GM12878 (cell line): ENCODE measurements at regions not wholly inside any gene's neighbourhood (a gene's known extent, or its start where the extent isn't known, plus 50 kb on each side); places are given as distances from the start of the nearest gene placed in this dataset.

Source experiments
- ATAC-seq: fragments of 200-7000 bp; cut with Tn5 transposase; 3 replicates; pipeline ENCODE4 v1.9.1; 2020; ENCODE audit warnings: mild to moderate bottlenecking, moderate library complexity
- BruUV-seq: library from RNA; stranded (reverse); fragments of 400-500 nt; replicated peaks from 2 replicates; lab custom pipeline; 2021; lab: Mats Ljungman, UMichigan
- CTCF ChIA-PET: fragments of 300-600 bp; sonication (Branson Sonifier 250); formaldehyde crosslinking; extraction: SDS; loops from one replicate; lab custom pipeline; 2021; ENCODE audit warnings: inconsistent platforms; lab: Yijun Ruan, JAX
- POLR2A ChIA-PET: fragments of 350-600 bp; formaldehyde crosslinking; extraction: SDS; loops from one replicate; lab custom pipeline; 2021; ENCODE audit warnings: inconsistent platforms; lab: Charles Lee
- RAD21 ChIA-PET: fragments of 300-600 bp; sonication (Branson Sonifier 250); formaldehyde crosslinking; loops from one replicate; lab custom pipeline; 2023; ENCODE audit warnings: antibody characterized with exemption; ENCODE audit not compliant: unreplicated experiment; lab: Charles Lee
- SMC1A ChIA-PET: fragments of 300-600 bp; sonication (Branson Sonifier 250); formaldehyde crosslinking; loops from one replicate; lab custom pipeline; 2023; ENCODE audit not compliant: unreplicated experiment, uncharacterized antibody; lab: Charles Lee
- DNase-seq: peaks from one replicate; pipeline ENCODE4 v3.0.0-alpha.2; 2011; ENCODE audit warnings: low read depth, low spot score
- FAIRE-seq: peaks from 3 replicates; lab custom pipeline; 2011; peaks lifted over from hg19 to GRCh38; lab: Jason Lieb, UNC
- H2AFZ ChIP-seq: 2 replicates; pipeline ENCODE4 v1.6.0; 2011; ENCODE audit warnings: low read depth, low read length, control low read depth; ENCODE audit not compliant: control insufficient read depth
- H3K27ac ChIP-seq: 2 replicates; pipeline ENCODE4 v1.5.1; 2011; ENCODE audit warnings: control low read depth; ENCODE audit not compliant: control insufficient read depth, insufficient read depth
- H3K27me3 ChIP-seq, 2 experiments: replicated peaks in 1 of 2; 2 replicates each; pipeline versions ENCODE4 v1.6.0 to v1.6.1; 2011; ENCODE audit warnings: low read length in 1 of 2; ENCODE audit not compliant: control insufficient read depth in 2 of 2, insufficient read depth in 2 of 2
- H3K36me3 ChIP-seq, 2 experiments: 2 replicates each; pipeline ENCODE4 v1.5.1; 2011; ENCODE audit warnings: low read length in 1 of 2; ENCODE audit not compliant: control insufficient read depth in 2 of 2, insufficient read depth in 2 of 2
- H3K4me1 ChIP-seq: 2 replicates; pipeline ENCODE4 v1.6.1; 2011; ENCODE audit warnings: mild to moderate bottlenecking, low read length, moderate library complexity, mixed read lengths; ENCODE audit not compliant: control insufficient read depth, insufficient read depth
- H3K4me2 ChIP-seq: 2 replicates; pipeline ENCODE4 v1.6.0; 2011; ENCODE audit warnings: control low read depth; ENCODE audit not compliant: control insufficient read depth, insufficient read depth
- H3K4me3 ChIP-seq: fragments of 200-600 bp; sonication (generic); 2 replicates; pipeline ENCODE4 v1.5.1; 2016
- H3K79me2 ChIP-seq: 2 replicates; pipeline ENCODE4 v1.6.0; 2011; ENCODE audit warnings: low read length; ENCODE audit not compliant: control insufficient read depth, insufficient read depth
- H3K9ac ChIP-seq: 2 replicates; pipeline ENCODE4 v1.8.0; 2011; ENCODE audit warnings: low read length, control low read depth, mixed read lengths; ENCODE audit not compliant: control insufficient read depth, insufficient read depth
- H3K9me3 ChIP-seq: replicated peaks from 3 replicates; pipeline ENCODE4 v1.5.1; 2011; ENCODE audit warnings: mild to moderate bottlenecking, low read length; ENCODE audit not compliant: control insufficient read depth, insufficient read depth
- H4K20me1 ChIP-seq: 2 replicates; pipeline ENCODE4 v1.6.0; 2011; ENCODE audit not compliant: control insufficient read depth, insufficient read depth
- ATF7 ChIP-seq: fragments of 450-650 bp; IDR thresholded peaks from 2 replicates; pipeline ENCODE4 v1.6.1; 2016; ENCODE audit warnings: low read depth, mild to moderate bottlenecking
- CHD1 ChIP-seq: IDR thresholded peaks from 2 replicates; pipeline ENCODE4 v1.6.1; 2012; ENCODE audit warnings: low read depth, low read length, improper control_type of control experiment
- FOS ChIP-seq: IDR thresholded peaks from 3 replicates; pipeline ENCODE4 v1.6.1; 2011; ENCODE audit warnings: borderline replicate concordance; ENCODE audit not compliant: insufficient read length; ENCODE audit errors: extremely low read depth
- FOXK2 ChIP-seq: fragments of 450-650 bp; IDR thresholded peaks from 2 replicates; pipeline ENCODE4 v1.6.1; 2017; ENCODE audit warnings: mild to moderate bottlenecking, moderate library complexity
- MLLT1 ChIP-seq: fragments of 450-650 bp; IDR thresholded peaks from 2 replicates; pipeline ENCODE4 v1.6.1; 2016; ENCODE audit warnings: mild to moderate bottlenecking
- POLR2AphosphoS2 ChIP-seq: IDR thresholded peaks from 2 replicates; pipeline ENCODE4 v1.6.1; 2011; ENCODE audit warnings: low read depth, mild to moderate bottlenecking, low read length, improper control_type of control experiment, moderate library complexity
- SMARCA5 ChIP-seq: fragments of 450-650 bp; IDR thresholded peaks from 2 replicates; pipeline ENCODE4 v1.6.1; 2017; ENCODE audit warnings: mild to moderate bottlenecking
- SRF ChIP-seq, 2 experiments: IDR thresholded peaks; 2 replicates each; pipeline ENCODE4 v1.6.1; 2011; ENCODE audit warnings: low read depth in 2 of 2, low read length in 2 of 2, mild to moderate bottlenecking in 1 of 2, moderate library complexity in 1 of 2
- STAT3 ChIP-seq: IDR thresholded peaks from 2 replicates; pipeline ENCODE4 v1.6.1; 2011; ENCODE audit warnings: low read depth, low read length, improper control_type of control experiment
- SUPT20H ChIP-seq: IDR thresholded peaks from 2 replicates; pipeline ENCODE4 v1.6.1; 2011; ENCODE audit warnings: low read depth, mild to moderate bottlenecking, low read length, moderate library complexity, borderline replicate concordance; ENCODE audit not compliant: control insufficient read depth
- WGBS: methylation state at CpG from one replicate; pipeline ENCODE4 v1.1.6; 2016; ENCODE audit warnings: low lambda C conversion rate; ENCODE audit not compliant: insufficient replicate concordance, insufficient coverage; ENCODE audit errors: missing lambda C conversion rate; 5-methylcytosine and 5-hydroxymethylcytosine counted together
- in situ Hi-C: fragments of 300-500 bp; cut with MboI; formaldehyde crosslinking; loops from 9 replicates; pipeline ENCODE4 v1.14.3; 2018; ENCODE audit warnings: mixed read lengths
- intact Hi-C: fragments of 100-400 bp; cut with micrococcal nuclease; formaldehyde crosslinking; loops from one replicate; pipeline ENCODE4 v1.14.2; 2022; ENCODE audit not compliant: unreplicated experiment
- TF ChIP-seq, protein P1 (sequence below): IDR thresholded peaks from 2 replicates; pipeline ENCODE4 v1.6.1; 2011; ENCODE audit warnings: low read depth, mild to moderate bottlenecking, low read length, moderate library complexity, borderline replicate concordance; ENCODE audit errors: extremely low read depth
- TF ChIP-seq, protein P2 (sequence below): fragments of 450-650 bp; IDR thresholded peaks from 2 replicates; pipeline ENCODE4 v1.6.1; 2017; ENCODE audit warnings: mild to moderate bottlenecking, moderate library complexity
- TF ChIP-seq, protein P3 (sequence below): fragments of 450-650 bp; IDR thresholded peaks from 2 replicates; pipeline ENCODE4 v1.6.1; 2017; ENCODE audit warnings: mild to moderate bottlenecking, moderate library complexity

DNA sequence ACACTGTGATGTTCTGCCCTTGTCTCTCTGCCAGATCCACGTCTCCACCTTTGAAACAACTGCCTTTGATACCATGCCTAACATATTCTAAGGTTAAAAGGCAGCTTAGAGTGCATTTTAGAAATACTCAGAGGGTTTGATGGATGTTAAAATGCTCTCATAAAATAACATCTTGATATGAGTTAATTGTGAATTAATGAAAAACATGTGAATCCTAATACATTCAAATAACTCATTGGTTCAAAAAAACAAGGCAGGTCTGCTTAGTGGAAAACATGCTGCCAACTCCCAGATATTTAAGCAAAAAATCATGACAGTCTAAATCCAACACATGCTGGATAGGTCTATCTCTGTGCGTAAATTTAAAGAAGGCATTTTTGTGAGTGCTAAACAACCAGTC is 291.8 kb downstream of the AHR start (continued):
- no peak for TF ChIP-seq SRF (IDR thresholded peaks at IDR 0.05; ENCODE audit: low read depth in 2 of 2, low read length in 2 of 2)
- TF ChIP-seq, protein P1, sequence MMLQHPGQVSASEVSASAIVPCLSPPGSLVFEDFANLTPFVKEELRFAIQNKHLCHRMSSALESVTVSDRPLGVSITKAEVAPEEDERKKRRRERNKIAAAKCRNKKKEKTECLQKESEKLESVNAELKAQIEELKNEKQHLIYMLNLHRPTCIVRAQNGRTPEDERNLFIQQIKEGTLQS = no peak
- no peak for TF ChIP-seq FOXK2
- TF ChIP-seq SMARCA5 = no peak

- POLR2A ChIA-PET = no interaction called here
- H3K36me3 ChIP-seq = no peaks in the 10 kb centered on the region
- H3K4me2 ChIP-seq = no peak overlapping the region
- no peaks in the 10 kb centered on the region; a peak in 1 of 4 replicates for H3K27me3 ChIP-seq
- no peak overlapping the region for H3K9ac ChIP-seq
- in situ Hi-C loops (no loop called here), intact Hi-C loops (no loop called here)
- H3K4me1 ChIP-seq = no peaks in the 10 kb centered on the region
- FAIRE-seq (no peak), ATAC-seq (no peak), DNase-seq (no peak)
- no peak overlapping the region for H3K4me3 ChIP-seq
- no peaks in the 10 kb centered on the region for H3K9me3 ChIP-seq
- RAD21 ChIA-PET = no interaction called here
- CTCF ChIA-PET = no interaction called here
- SMC1A ChIA-PET = interaction anchor here (1.5 kb wide), 1 partner anchor 10 kb away, joined by 3 read pairs; no protein-coding TSS in a partner anchor
- no peak overlapping the region for H2AFZ ChIP-seq
- H3K79me2 ChIP-seq = no peaks in the 10 kb centered on the region
- no peak overlapping the region for H3K27ac ChIP-seq
- WGBS = 0% methylated on average over 1 of the region's 1 CpG
- no peaks in the 10 kb centered on the region for H4K20me1 ChIP-seq
- no TSS peak for BruUV-seq
- TF ChIP-seq SUPT20H (no peak), MLLT1 (no peak), ATF7 (no peak), STAT3 (no peak), POLR2AphosphoS2 (no peak), FOS (no peak), CHD1 (no peak)
- TF ChIP-seq, protein P2, sequence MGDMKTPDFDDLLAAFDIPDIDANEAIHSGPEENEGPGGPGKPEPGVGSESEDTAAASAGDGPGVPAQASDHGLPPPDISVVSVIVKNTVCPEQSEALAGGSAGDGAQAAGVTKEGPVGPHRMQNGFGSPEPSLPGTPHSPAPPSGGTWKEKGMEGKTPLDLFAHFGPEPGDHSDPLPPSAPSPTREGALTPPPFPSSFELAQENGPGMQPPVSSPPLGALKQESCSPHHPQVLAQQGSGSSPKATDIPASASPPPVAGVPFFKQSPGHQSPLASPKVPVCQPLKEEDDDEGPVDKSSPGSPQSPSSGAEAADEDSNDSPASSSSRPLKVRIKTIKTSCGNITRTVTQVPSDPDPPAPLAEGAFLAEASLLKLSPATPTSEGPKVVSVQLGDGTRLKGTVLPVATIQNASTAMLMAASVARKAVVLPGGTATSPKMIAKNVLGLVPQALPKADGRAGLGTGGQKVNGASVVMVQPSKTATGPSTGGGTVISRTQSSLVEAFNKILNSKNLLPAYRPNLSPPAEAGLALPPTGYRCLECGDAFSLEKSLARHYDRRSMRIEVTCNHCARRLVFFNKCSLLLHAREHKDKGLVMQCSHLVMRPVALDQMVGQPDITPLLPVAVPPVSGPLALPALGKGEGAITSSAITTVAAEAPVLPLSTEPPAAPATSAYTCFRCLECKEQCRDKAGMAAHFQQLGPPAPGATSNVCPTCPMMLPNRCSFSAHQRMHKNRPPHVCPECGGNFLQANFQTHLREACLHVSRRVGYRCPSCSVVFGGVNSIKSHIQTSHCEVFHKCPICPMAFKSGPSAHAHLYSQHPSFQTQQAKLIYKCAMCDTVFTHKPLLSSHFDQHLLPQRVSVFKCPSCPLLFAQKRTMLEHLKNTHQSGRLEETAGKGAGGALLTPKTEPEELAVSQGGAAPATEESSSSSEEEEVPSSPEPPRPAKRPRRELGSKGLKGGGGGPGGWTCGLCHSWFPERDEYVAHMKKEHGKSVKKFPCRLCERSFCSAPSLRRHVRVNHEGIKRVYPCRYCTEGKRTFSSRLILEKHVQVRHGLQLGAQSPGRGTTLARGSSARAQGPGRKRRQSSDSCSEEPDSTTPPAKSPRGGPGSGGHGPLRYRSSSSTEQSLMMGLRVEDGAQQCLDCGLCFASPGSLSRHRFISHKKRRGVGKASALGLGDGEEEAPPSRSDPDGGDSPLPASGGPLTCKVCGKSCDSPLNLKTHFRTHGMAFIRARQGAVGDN = no peak
- TF ChIP-seq, protein P3, sequence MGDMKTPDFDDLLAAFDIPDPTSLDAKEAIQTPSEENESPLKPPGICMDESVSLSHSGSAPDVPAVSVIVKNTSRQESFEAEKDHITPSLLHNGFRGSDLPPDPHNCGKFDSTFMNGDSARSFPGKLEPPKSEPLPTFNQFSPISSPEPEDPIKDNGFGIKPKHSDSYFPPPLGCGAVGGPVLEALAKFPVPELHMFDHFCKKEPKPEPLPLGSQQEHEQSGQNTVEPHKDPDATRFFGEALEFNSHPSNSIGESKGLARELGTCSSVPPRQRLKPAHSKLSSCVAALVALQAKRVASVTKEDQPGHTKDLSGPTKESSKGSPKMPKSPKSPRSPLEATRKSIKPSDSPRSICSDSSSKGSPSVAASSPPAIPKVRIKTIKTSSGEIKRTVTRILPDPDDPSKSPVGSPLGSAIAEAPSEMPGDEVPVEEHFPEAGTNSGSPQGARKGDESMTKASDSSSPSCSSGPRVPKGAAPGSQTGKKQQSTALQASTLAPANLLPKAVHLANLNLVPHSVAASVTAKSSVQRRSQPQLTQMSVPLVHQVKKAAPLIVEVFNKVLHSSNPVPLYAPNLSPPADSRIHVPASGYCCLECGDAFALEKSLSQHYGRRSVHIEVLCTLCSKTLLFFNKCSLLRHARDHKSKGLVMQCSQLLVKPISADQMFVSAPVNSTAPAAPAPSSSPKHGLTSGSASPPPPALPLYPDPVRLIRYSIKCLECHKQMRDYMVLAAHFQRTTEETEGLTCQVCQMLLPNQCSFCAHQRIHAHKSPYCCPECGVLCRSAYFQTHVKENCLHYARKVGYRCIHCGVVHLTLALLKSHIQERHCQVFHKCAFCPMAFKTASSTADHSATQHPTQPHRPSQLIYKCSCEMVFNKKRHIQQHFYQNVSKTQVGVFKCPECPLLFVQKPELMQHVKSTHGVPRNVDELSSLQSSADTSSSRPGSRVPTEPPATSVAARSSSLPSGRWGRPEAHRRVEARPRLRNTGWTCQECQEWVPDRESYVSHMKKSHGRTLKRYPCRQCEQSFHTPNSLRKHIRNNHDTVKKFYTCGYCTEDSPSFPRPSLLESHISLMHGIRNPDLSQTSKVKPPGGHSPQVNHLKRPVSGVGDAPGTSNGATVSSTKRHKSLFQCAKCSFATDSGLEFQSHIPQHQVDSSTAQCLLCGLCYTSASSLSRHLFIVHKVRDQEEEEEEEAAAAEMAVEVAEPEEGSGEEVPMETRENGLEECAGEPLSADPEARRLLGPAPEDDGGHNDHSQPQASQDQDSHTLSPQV = no peak
Observed at GRCh38 chr7:17593819-17594419, 295.5 kb downstream of the AHR start.
